Fibroblast of skin of back (primary cell): ENCODE measurements at regions not wholly inside any gene's neighbourhood (a gene's known extent, or its start where the extent isn't known, plus 50 kb on each side); places are given as distances from the start of the nearest gene placed in this dataset.

Experiments used
- DNase-seq: peaks from one replicate; pipeline ENCODE4 v3.0.0-alpha.2; 2013

GRCh38 chrX:9087271-9088040, 53.5 kb upstream of the FAM9B start:
- no peak for DNase-seq

DNA sequence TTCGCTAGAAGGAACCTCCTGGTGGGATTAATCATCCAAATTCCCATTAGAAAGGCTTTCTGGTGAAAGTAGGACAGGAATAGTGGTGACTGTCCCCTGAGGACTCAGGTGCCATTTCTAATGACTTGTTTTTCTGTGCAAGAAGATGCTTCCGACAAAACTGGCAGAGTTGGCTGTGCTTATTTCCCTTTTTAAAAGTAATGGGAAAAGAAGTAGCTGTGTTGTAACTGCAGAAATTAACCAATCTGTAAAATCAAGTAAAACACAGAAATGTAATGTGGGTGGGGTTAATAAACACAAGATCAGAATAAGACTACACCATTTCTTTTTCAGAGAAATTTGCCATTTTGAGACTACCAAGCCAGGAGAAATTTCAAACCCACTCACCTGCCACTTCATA, 55.0 kb upstream of the FAM9B start:
- no peak for DNase-seq

- no peak for DNase-seq
Measured at GRCh38 chrX:9090766-9091165, 56.8 kb upstream of the FAM9B start.

DNA sequence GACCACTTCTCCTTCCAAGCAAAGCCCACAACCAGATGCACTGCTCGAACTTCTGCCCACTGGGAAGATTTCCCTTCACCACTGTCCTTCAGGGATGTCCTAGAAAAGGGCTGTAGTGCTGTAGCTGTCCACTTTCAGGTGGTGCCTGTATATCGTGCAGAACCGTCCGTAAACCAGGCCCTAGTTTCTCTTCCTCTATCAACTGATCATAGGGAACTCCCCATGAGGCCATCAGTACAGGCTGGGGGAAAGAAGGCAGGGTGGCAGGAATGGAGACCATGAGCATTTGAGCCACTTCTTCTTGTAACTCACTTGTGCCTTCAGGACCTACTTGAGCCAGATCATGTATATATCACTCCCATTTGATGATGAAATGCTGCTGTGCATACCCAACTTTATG, 57.3 kb upstream of the FAM9B start:
- no peak for DNase-seq

GRCh38 chrX:9102956-9103355, 69.0 kb upstream of the FAM9B start:
- no peak for DNase-seq

- DNase-seq, result no peak
Measured at GRCh38 chrX:9108054-9108453, 74.1 kb upstream of the FAM9B start.

- peak; percentile 24 for DNase-seq
Measured at GRCh38 chrX:9110808-9111207, 76.9 kb upstream of the FAM9B start.

GRCh38 chrX:9114245-9114644, 80.3 kb upstream of the FAM9B start:
- no peak for DNase-seq

- DNase-seq, result peak; percentile 39
Measured at GRCh38 chrX:9117851-9118250, 83.9 kb upstream of the FAM9B start.

GRCh38 chrX:9122519-9123245, 88.8 kb upstream of the FAM9B start:
- peak; percentile 69 for DNase-seq

GRCh38 chrX:9127986-9128385, 94.1 kb upstream of the FAM9B start:
- DNase-seq, result no peak

GRCh38 chrX:9130031-9130430, 96.1 kb upstream of the FAM9B start:
- no peak for DNase-seq

DNA sequence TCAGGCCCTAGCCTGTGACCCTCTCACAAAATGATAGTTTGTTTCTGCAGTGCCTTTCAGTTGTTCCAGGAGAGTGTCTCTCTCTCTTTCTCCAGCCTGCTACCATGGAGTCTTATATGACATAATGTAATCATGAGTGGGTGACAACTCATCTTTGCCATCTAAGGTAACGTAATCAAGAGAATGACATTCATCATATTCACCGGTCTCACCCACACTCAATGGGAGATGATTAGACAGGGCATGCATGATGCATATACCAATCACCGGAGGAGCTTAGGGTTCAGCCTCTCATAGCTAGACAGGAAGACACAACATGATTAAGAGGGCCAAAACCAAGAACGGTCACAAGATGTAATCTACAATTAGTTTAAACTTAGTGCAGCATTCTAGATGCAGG, 97.1 kb upstream of the FAM9B start:
- peak; percentile 9 for DNase-seq

DNA sequence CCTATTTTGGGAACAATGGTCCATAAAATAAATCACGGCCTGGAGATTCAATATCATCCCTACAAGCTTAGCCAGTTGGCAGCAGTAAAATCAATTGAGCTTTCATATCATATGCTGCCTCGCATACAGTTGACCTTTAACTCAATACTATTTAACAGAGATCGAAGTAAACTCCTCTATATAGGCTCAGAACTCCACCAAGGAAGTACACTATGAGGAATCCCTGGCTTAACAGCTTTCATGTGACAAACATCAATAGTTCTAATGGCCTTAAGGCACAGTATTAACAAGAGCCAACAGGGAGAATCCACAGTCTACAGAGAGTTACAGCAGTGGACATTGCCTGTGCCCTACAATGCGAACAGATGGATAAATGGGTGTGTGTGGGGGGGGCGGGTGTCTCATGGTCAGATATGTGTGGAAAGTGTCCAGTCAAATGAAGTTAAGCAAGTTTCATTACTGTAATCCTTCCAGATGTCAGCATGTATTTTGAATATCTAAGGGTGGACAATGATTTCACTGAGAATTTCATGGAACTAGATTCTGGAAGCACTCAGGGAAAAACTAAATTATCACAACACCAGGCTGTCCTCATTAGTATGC, 98.2 kb upstream of the FAM9B start:
- DNase-seq, result no peak

DNA sequence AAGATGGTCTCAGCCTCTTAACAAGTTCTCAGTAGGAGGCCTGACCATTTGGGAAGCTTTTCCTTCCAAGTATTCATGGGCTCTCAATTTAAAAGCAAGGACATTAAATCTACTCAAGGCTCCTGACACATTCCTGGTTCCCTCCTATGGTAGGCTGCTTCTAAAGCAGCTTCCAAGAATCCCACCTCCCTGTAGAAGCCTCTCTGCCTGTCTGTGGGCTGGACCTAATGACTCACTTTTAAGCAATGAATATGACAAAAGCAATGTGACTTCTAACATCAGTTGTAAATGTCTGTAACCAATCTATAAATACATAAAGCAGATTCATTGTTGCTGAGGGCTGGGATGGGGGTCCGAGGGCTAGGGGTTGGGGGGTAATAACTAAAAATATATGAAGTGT, 99.5 kb upstream of the FAM9B start:
- DNase-seq, result peak; percentile 76

- DNase-seq, result no peak
Measured at GRCh38 chrX:9134366-9134765, 100.4 kb upstream of the FAM9B start.

DNA sequence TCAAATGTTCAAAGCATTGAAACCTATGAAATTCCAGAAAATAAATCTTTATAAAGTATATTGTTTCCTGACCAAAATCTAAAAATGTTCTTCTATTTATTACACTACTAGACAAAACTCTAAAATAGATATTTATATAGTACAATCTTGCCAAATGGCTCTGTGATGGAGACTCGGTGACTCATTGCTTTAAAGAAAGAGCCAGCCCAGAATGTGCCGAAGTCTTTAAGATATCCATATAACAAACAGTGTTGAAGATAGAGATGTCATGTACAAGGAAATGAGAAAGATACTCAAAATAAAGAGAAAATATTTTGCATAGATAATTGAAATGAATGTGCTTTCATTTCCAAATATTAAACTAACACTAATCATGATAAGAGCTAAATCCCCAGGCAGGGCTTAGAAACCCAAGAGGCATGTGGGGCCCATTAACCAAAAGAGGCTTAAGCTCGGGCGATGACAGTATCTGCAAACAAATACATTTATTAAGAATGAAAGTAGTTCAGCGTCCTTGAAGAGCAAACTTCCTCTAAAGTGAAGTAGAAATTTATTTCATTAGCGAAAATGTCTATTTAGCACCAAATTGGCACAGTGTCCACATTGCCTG, 102.1 kb upstream of the FAM9B start:
- peak; percentile 52 for DNase-seq

GRCh38 chrX:9137152-9137551, 103.2 kb upstream of the FAM9B start:
- no peak for DNase-seq

GRCh38 chrX:9141496-9141895, 107.6 kb upstream of the FAM9B start:
- DNase-seq, result peak; percentile 60

DNA sequence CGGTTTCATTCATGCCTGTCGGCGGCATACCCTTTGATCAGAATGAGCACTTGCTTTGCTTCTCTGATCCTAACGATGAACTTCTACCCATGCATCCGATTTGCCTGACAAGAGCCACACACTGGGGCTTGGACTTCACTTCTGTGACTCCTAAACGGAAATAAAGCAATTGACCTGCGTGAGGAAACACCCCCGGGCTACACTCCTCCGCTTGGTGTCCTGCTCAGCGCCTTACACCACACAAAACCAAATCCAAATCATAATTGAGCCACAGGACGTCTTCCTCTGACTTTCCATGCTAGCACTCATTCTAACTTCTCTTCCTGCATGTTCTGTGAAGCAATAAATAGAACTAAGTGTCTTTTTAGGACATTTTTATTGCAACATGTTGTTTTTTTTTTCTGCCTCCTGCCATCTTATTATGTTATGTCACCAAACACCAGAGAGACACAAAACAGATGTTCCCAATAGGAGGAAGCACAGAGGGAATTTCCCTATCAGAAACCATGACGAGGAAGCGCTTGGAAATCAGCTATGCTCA, 110.8 kb upstream of the FAM9B start:
- DNase-seq, result no peak

- DNase-seq, result no peak
Measured at GRCh38 chrX:9146657-9147056, 112.7 kb upstream of the FAM9B start.

- no peak for DNase-seq
Measured at GRCh38 chrX:9147086-9147485, 113.2 kb upstream of the FAM9B start.

DNA sequence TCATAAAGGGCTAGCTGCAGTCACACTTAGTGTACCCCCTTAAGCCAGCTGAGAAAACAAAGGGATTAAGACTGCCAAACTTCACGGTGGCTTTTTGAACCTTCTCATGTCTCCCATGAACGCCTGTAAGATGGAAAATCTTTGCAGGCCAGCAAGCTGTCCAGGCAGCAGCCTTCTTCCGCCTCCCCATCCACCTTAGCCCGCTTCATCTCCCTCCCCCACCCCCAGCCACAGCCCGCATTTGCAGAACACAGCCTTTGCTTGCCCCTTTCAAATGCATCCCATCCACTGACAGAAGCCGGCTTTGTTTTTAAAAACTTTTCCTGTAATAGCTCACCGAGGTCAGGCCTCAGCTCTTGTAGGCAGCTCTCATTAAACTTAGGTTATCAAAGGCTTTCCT, 113.8 kb upstream of the FAM9B start:
- DNase-seq, result no peak
